Trophoblast cell (in vitro differentiated cells and primary cell): ENCODE measurements at regions not wholly inside any gene's neighbourhood (a gene's known extent, or its start where the extent isn't known, plus 50 kb on each side); places are given as distances from the start of the nearest gene placed in this dataset.

Experiments
- DNase-seq, 2 donors: peaks; one replicate each; pipeline ENCODE4 v3.0.0-alpha.2; 2016
- H2AFZ ChIP-seq: 2 replicates; pipeline ENCODE4 v1.6.1; 2013; ENCODE audit warnings: low read length, moderate library complexity, mild to moderate bottlenecking; ENCODE audit not compliant: insufficient read depth, poor library complexity
- H2AK5ac ChIP-seq: 2 replicates; pipeline ENCODE4 v1.6.1; 2013; ENCODE audit warnings: mild to moderate bottlenecking, low read length
- H2BK120ac ChIP-seq: 2 replicates; pipeline ENCODE4 v1.6.1; 2013; ENCODE audit warnings: low read length, mild to moderate bottlenecking, moderate library complexity; ENCODE audit not compliant: insufficient read depth, poor library complexity
- H2BK12ac ChIP-seq: 2 replicates; pipeline ENCODE4 v1.6.1; 2013; ENCODE audit warnings: mild to moderate bottlenecking, low read length, moderate library complexity
- H2BK5ac ChIP-seq: 2 replicates; pipeline ENCODE4 v1.6.1; 2013; ENCODE audit warnings: low read length, low read depth, moderate library complexity, mild to moderate bottlenecking; ENCODE audit not compliant: poor library complexity
- H3K14ac ChIP-seq: 2 replicates; pipeline ENCODE4 v1.6.1; 2013; ENCODE audit warnings: mild to moderate bottlenecking, low read length
- H3K18ac ChIP-seq: 2 replicates; pipeline ENCODE4 v1.6.1; 2013; ENCODE audit warnings: mild to moderate bottlenecking, low read length
- H3K23ac ChIP-seq: 2 replicates; pipeline ENCODE4 v1.6.1; 2013; ENCODE audit warnings: low read length
- H3K27ac ChIP-seq: 2 replicates; pipeline ENCODE4 v1.5.1; 2013; ENCODE audit warnings: low read depth, mild to moderate bottlenecking, inconsistent platforms, low read length, moderate library complexity
- H3K27me3 ChIP-seq: 2 replicates; pipeline ENCODE4 v1.6.1; 2013; ENCODE audit warnings: inconsistent platforms, mild to moderate bottlenecking, low read length, moderate library complexity; ENCODE audit not compliant: insufficient read depth
- H3K36me3 ChIP-seq, 2 experiments: 1 replicate in 1 of 2; 2 replicates in 1 of 2; pipeline ENCODE4 v1.6.1; 2013; ENCODE audit warnings: low read length in 2 of 2, mild to moderate bottlenecking in 2 of 2, moderate library complexity in 1 of 2; ENCODE audit not compliant: insufficient read depth in 2 of 2, control insufficient read depth in 1 of 2
- H3K4ac ChIP-seq: 2 replicates; pipeline ENCODE4 v1.6.1; 2013; ENCODE audit warnings: low read depth, mild to moderate bottlenecking, low read length, moderate library complexity
- H3K4me1 ChIP-seq, 2 experiments: 1 replicate in 1 of 2; 2 replicates in 1 of 2; pipeline ENCODE4 v1.6.1; 2013; ENCODE audit warnings: low read length in 2 of 2, mild to moderate bottlenecking in 2 of 2, moderate library complexity in 1 of 2; ENCODE audit not compliant: insufficient read depth in 2 of 2, control insufficient read depth in 1 of 2
- H3K4me2 ChIP-seq: 2 replicates; pipeline ENCODE4 v1.6.1; 2013; ENCODE audit warnings: inconsistent platforms, mild to moderate bottlenecking, low read length, moderate library complexity
- H3K4me3 ChIP-seq: 2 replicates; pipeline ENCODE4 v1.5.1; 2013; ENCODE audit warnings: mild to moderate bottlenecking, low read depth, low read length, inconsistent platforms
- H3K79me1 ChIP-seq: one replicate; pipeline ENCODE4 v1.6.1; 2013; ENCODE audit warnings: low read length
- H3K79me2 ChIP-seq: 2 replicates; pipeline ENCODE4 v1.6.1; 2013; ENCODE audit warnings: low read length, mild to moderate bottlenecking; ENCODE audit not compliant: control insufficient read depth, insufficient read depth, poor library complexity
- H3K9ac ChIP-seq: 2 replicates; pipeline ENCODE4 v1.6.1; 2013; ENCODE audit warnings: mild to moderate bottlenecking, low read length
- H3K9me3 ChIP-seq: 2 replicates; pipeline ENCODE4 v1.6.1; 2013; ENCODE audit warnings: low read depth, mild to moderate bottlenecking, control low read depth, inconsistent platforms, low read length; ENCODE audit not compliant: insufficient read depth
- H4K12ac ChIP-seq: 2 replicates; pipeline ENCODE4 v1.6.1; 2013; ENCODE audit warnings: low read depth, mild to moderate bottlenecking, low read length, moderate library complexity
- H4K8ac ChIP-seq: 2 replicates; pipeline ENCODE4 v1.6.1; 2013; ENCODE audit warnings: low read depth, mild to moderate bottlenecking, low read length, moderate library complexity
- H4K91ac ChIP-seq: one replicate; pipeline ENCODE4 v1.6.1; 2013; ENCODE audit warnings: low read depth, mild to moderate bottlenecking, low read length, moderate library complexity
- WGBS: extraction: QIAGEN DNeasy Blood & Tissue Kit; methylation state at CpG from one replicate; pipeline ENCODE4 v1.1.7; 2013; ENCODE audit warnings: missing lambda C conversion rate; ENCODE audit not compliant: insufficient read length, insufficient coverage; ENCODE audit errors: extremely low coverage; 5-methylcytosine and 5-hydroxymethylcytosine counted together

GRCh38 chr19:29117926-29118325 is 95.0 kb downstream of the UQCRFS1 start:
- no peak overlapping the region for H3K14ac ChIP-seq
- H2AFZ ChIP-seq: no peak overlapping the region
- H3K4me2 ChIP-seq: no peak overlapping the region
- H4K12ac ChIP-seq: no peak overlapping the region
- WGBS: no CpG with 5 or more reads among the region's 7 CpGs
- H3K4me3 ChIP-seq: no peak overlapping the region
- peaks cover 0 to 10% of the 10 kb centered on the region in 2 experiments for H3K4me1 ChIP-seq
- no peaks in the 10 kb centered on the region for H3K79me2 ChIP-seq
- no peak overlapping the region for H2AK5ac ChIP-seq
- H2BK12ac ChIP-seq: no peak overlapping the region
- H3K18ac ChIP-seq: no peak overlapping the region
- H3K4ac ChIP-seq: no peak overlapping the region
- no peak overlapping the region for H3K27ac ChIP-seq
- H3K79me1 ChIP-seq: no peaks in the 10 kb centered on the region
- H4K8ac ChIP-seq: no peak overlapping the region
- H3K9ac ChIP-seq: no peak overlapping the region
- H2BK120ac ChIP-seq: no peak overlapping the region
- no peak overlapping the region for H4K91ac ChIP-seq
- no peak overlapping the region for H3K23ac ChIP-seq
- no peaks in the 10 kb centered on the region for H3K36me3 ChIP-seq
- H3K9me3 ChIP-seq: peaks cover 2% of the 10 kb centered on the region
- H3K27me3 ChIP-seq: no peaks in the 10 kb centered on the region
- no peak overlapping the region for H2BK5ac ChIP-seq
- DNase-seq: no peak

- no peak overlapping the region for H4K91ac ChIP-seq
- no peak overlapping the region for H4K8ac ChIP-seq
- no peak overlapping the region for H2AFZ ChIP-seq
- H4K12ac ChIP-seq: no peak overlapping the region
- H3K14ac ChIP-seq: no peak overlapping the region
- no peak overlapping the region for H2AK5ac ChIP-seq
- H3K27me3 ChIP-seq: no peaks in the 10 kb centered on the region
- H3K4ac ChIP-seq: no peak overlapping the region
- H3K4me3 ChIP-seq: peak overlapping the region; percentile 18
- no peaks in the 10 kb centered on the region for H3K79me1 ChIP-seq
- no peak overlapping the region for H2BK120ac ChIP-seq
- H3K18ac ChIP-seq: no peak overlapping the region
- H3K4me1 ChIP-seq: peaks cover 0 to 5% of the 10 kb centered on the region in 2 experiments
- no peak for DNase-seq
- no peak overlapping the region for H2BK5ac ChIP-seq
- H3K79me2 ChIP-seq: no peaks in the 10 kb centered on the region
- H3K9ac ChIP-seq: no peak overlapping the region
- H3K4me2 ChIP-seq: no peak overlapping the region
- no peaks in the 10 kb centered on the region for H3K36me3 ChIP-seq
- no peak overlapping the region for H2BK12ac ChIP-seq
- no CpG with 5 or more reads among the region's 1 CpG for WGBS
- H3K9me3 ChIP-seq: no peaks in the 10 kb centered on the region
- H3K27ac ChIP-seq: no peak overlapping the region
- no peak overlapping the region for H3K23ac ChIP-seq
Observed at GRCh38 chr19:29115181-29115580, 97.8 kb downstream of the UQCRFS1 start.

- H3K79me2 ChIP-seq: no peaks in the 10 kb centered on the region
- no peak overlapping the region for H2AFZ ChIP-seq
- no CpG with 5 or more reads among the region's 9 CpGs for WGBS
- no peak overlapping the region for H3K4me2 ChIP-seq
- no peaks in the 10 kb centered on the region for H3K79me1 ChIP-seq
- H3K4ac ChIP-seq: no peak overlapping the region
- H2AK5ac ChIP-seq: no peak overlapping the region
- H2BK12ac ChIP-seq: no peak overlapping the region
- H3K18ac ChIP-seq: no peak overlapping the region
- no peaks in the 10 kb centered on the region for H3K36me3 ChIP-seq
- H3K4me1 ChIP-seq: no peaks in the 10 kb centered on the region
- no peak overlapping the region for H2BK5ac ChIP-seq
- no peak overlapping the region for H3K9ac ChIP-seq
- H3K4me3 ChIP-seq: no peak overlapping the region
- no peak overlapping the region for H3K14ac ChIP-seq
- no peak overlapping the region for H4K8ac ChIP-seq
- no peaks in the 10 kb centered on the region for H3K27me3 ChIP-seq
- no peak overlapping the region for H2BK120ac ChIP-seq
- no peak overlapping the region for H4K12ac ChIP-seq
- no peak overlapping the region for H4K91ac ChIP-seq
- no peak overlapping the region for H3K23ac ChIP-seq
- H3K9me3 ChIP-seq: no peaks in the 10 kb centered on the region
- H3K27ac ChIP-seq: no peak overlapping the region
- no peak for DNase-seq
Observed at GRCh38 chr19:29113838-29114237, 99.1 kb downstream of the UQCRFS1 start.

GRCh38 chr19:29111576-29111975 is 101.4 kb downstream of the UQCRFS1 start:
- Histone ChIP-seq H3K4me3 (no peak overlapping the region), H3K4me2 (no peak overlapping the region)

More at GRCh38 chr19:29111576-29111975, 101.4 kb downstream of the UQCRFS1 start:
- Histone ChIP-seq H3K79me2 (no peaks in the 10 kb centered on the region), H3K27ac (no peak overlapping the region), H3K4me1 (no peaks in the 10 kb centered on the region), H2BK5ac (no peak overlapping the region), H2AFZ (no peak overlapping the region), H3K18ac (no peak overlapping the region), H4K8ac (no peak overlapping the region), H3K23ac (no peak overlapping the region), H3K79me1 (no peaks in the 10 kb centered on the region), H2AK5ac (no peak overlapping the region), H3K4ac (no peak overlapping the region), H3K9me3 (no peaks in the 10 kb centered on the region), H2BK12ac (no peak overlapping the region), H3K27me3 (no peaks in the 10 kb centered on the region), H3K36me3 (no peaks in the 10 kb centered on the region), H3K9ac (no peak overlapping the region), H2BK120ac (no peak overlapping the region), H3K14ac (no peak overlapping the region), H4K91ac (no peak overlapping the region), H4K12ac (no peak overlapping the region)
- WGBS: no CpG with 5 or more reads among the region's 6 CpGs
- DNase-seq: no peak
